Spinal cord (tissue), 9 donors: ENCODE measurements at regions not wholly inside any gene's neighbourhood (a gene's known extent, or its start where the extent isn't known, plus 50 kb on each side); places are given as distances from the start of the nearest gene placed in this dataset.

ENCODE experiments used
- DNase-seq, 6 donors: peaks; one replicate each; pipeline versions ENCODE4 v3.0.0 to v3.0.0-alpha.2; 2013 to 2015; ENCODE audit warnings: low spot score in 6 of 6, low read depth in 4 of 6
- H3K27ac ChIP-seq: one replicate; pipeline ENCODE4 v1.5.1; 2013; ENCODE audit warnings: low read depth, low read length, control low read depth
- H3K27me3 ChIP-seq: one replicate; pipeline ENCODE4 v1.6.1; 2013; ENCODE audit warnings: low read length; ENCODE audit not compliant: control insufficient read depth, insufficient read depth
- H3K36me3 ChIP-seq: one replicate; pipeline ENCODE4 v1.6.1; 2013; ENCODE audit warnings: low read length; ENCODE audit not compliant: control insufficient read depth, insufficient read depth
- H3K4me1 ChIP-seq: one replicate; pipeline ENCODE4 v1.6.1; 2013; ENCODE audit warnings: low read length; ENCODE audit not compliant: control insufficient read depth, insufficient read depth
- H3K4me3 ChIP-seq: one replicate; pipeline ENCODE4 v1.5.1; 2013; ENCODE audit warnings: low read depth, low read length, control low read depth
- H3K9me3 ChIP-seq: one replicate; pipeline ENCODE4 v1.6.1; 2013; ENCODE audit warnings: low read length; ENCODE audit not compliant: control insufficient read depth, insufficient read depth
- WGBS: methylation state at CpG from one replicate; pipeline ENCODE4 v1.1.5; 2013; ENCODE audit warnings: missing lambda C conversion rate; ENCODE audit not compliant: insufficient coverage; 5-methylcytosine and 5-hydroxymethylcytosine counted together
- donor health status: healthy.

DNA sequence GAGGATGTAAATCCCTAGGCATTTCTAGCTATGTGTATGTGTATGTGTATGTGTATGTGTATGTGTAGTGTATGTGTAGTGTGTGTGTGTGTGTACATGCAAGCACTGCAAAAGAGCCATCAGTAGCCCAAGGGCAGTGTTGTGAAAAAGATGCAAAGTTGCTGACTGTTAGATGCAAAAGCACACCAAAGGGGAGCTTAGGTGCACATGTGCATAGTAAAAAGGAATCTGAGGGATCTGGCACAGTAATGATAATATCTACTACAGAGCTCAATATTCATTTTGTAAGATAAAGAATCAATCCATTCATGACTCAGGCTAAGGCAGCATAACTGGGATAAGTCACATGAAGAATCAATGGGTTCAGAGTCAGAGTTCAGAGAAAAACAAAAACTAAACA, 80.2 kb downstream of the TMEM47 start:
- no peaks in the 10 kb centered on the region for H3K36me3 ChIP-seq
- no peaks in the 10 kb centered on the region for H3K4me1 ChIP-seq
- H3K27ac ChIP-seq, result no peak overlapping the region
- no peaks in the 10 kb centered on the region for H3K9me3 ChIP-seq
- H3K27me3 ChIP-seq, result no peaks in the 10 kb centered on the region
- H3K4me3 ChIP-seq, result no peak overlapping the region
- no peak for DNase-seq

GRCh38 chrX:34565981-34566380, 91.1 kb downstream of the TMEM47 start:
- Histone ChIP-seq H3K4me1 (no peaks in the 10 kb centered on the region), H3K36me3 (no peaks in the 10 kb centered on the region), H3K27me3 (no peaks in the 10 kb centered on the region), H3K9me3 (no peaks in the 10 kb centered on the region), H3K4me3 (no peak overlapping the region), H3K27ac (no peak overlapping the region)
- WGBS, result no CpG with 5 or more reads among the region's 2 CpGs
- DNase-seq, result no peak

DNA sequence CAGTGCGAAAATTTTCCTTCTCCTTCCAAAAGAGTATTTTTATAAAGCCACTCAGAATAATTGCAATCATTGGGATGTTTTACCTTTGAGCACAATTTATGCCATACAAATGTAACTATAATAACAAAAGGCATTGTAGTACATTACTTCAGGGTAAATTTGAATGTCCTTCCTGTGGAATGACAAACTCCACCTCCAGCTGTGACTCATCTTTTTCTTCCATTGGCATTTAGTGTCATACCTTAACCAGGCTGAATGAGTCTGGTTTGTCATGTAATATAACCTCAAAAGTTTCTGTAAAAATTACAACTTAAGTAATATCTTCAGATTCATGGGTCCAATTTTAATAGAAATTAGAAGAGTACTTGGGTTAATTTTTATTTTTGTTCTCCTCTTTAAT, 93.3 kb downstream of the TMEM47 start:
- no peaks in the 10 kb centered on the region for H3K36me3 ChIP-seq
- WGBS, result no CpG with 5 or more reads among the region's 1 CpG
- DNase-seq, result no peak

DNA sequence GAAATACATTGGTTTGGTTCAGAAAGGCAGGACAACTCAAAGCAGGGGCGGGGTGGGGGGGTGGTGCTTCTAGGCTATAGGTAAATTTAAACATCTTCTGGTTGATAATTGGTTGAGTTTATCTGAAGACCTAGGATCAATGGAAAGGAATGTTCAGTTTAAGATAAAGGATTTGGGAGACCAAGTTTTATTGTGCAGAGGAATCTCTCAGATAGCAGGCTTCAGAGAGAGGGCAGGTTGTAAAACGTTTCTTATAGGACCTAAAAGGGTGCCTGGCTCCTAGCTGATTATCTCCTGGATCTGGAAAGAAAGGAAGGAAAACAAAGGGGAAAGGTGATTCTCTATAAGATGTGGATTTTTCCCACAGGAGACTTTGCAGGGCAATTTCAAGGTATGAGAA, 94.0 kb downstream of the TMEM47 start:
- Histone ChIP-seq H3K36me3 (no peaks in the 10 kb centered on the region), H3K27me3 (peaks cover 2% of the 10 kb centered on the region), H3K4me1 (no peaks in the 10 kb centered on the region), H3K4me3 (no peak overlapping the region), H3K9me3 (no peaks in the 10 kb centered on the region), H3K27ac (no peak overlapping the region)
- 31% methylated on average over 2 of the region's 2 CpGs for WGBS
- no peak for DNase-seq

More for the DNA sequence above, 93.3 kb downstream of the TMEM47 start:
- Histone ChIP-seq H3K4me1 (no peaks in the 10 kb centered on the region), H3K27me3 (peaks cover 2% of the 10 kb centered on the region), H3K9me3 (no peaks in the 10 kb centered on the region), H3K27ac (no peak overlapping the region), H3K4me3 (no peak overlapping the region)

GRCh38 chrX:34562006-34562405, 95.1 kb downstream of the TMEM47 start:
- DNase-seq, result peak in 1 of 6 donors; percentile 4
- no peaks in the 10 kb centered on the region for H3K4me1 ChIP-seq
- H3K4me3 ChIP-seq, result no peak overlapping the region
- no peak overlapping the region for H3K27ac ChIP-seq
- no peaks in the 10 kb centered on the region for H3K36me3 ChIP-seq
- no peaks in the 10 kb centered on the region for H3K9me3 ChIP-seq
- peaks cover 2% of the 10 kb centered on the region for H3K27me3 ChIP-seq

- DNase-seq, result no peak
- no peaks in the 10 kb centered on the region for H3K36me3 ChIP-seq
- H3K4me3 ChIP-seq, result no peak overlapping the region
- no CpG with 5 or more reads among the region's 4 CpGs for WGBS
- H3K4me1 ChIP-seq, result no peaks in the 10 kb centered on the region
- no peak overlapping the region for H3K27ac ChIP-seq
- H3K9me3 ChIP-seq, result no peaks in the 10 kb centered on the region
- H3K27me3 ChIP-seq, result peaks cover 2% of the 10 kb centered on the region
Measured at GRCh38 chrX:34560180-34560579, 96.9 kb downstream of the TMEM47 start.

- no peaks in the 10 kb centered on the region for H3K36me3 ChIP-seq
- no peaks in the 10 kb centered on the region for H3K9me3 ChIP-seq
- no peak overlapping the region for H3K4me3 ChIP-seq
- peaks cover 2% of the 10 kb centered on the region for H3K27me3 ChIP-seq
- WGBS, result no CpG with 5 or more reads among the region's 1 CpG
- DNase-seq, result no peak
- no peak overlapping the region for H3K27ac ChIP-seq
- no peaks in the 10 kb centered on the region for H3K4me1 ChIP-seq
Measured at GRCh38 chrX:34559325-34559724, 97.8 kb downstream of the TMEM47 start.

GRCh38 chrX:34557733-34558132, 99.4 kb downstream of the TMEM47 start:
- no peaks in the 10 kb centered on the region for H3K36me3 ChIP-seq
- no peaks in the 10 kb centered on the region for H3K9me3 ChIP-seq
- H3K27ac ChIP-seq, result no peak overlapping the region
- no peak for DNase-seq
- 60% methylated on average over 1 of the region's 1 CpG for WGBS
- peaks cover 2% of the 10 kb centered on the region for H3K27me3 ChIP-seq
- no peak overlapping the region for H3K4me3 ChIP-seq
- no peaks in the 10 kb centered on the region for H3K4me1 ChIP-seq

DNA sequence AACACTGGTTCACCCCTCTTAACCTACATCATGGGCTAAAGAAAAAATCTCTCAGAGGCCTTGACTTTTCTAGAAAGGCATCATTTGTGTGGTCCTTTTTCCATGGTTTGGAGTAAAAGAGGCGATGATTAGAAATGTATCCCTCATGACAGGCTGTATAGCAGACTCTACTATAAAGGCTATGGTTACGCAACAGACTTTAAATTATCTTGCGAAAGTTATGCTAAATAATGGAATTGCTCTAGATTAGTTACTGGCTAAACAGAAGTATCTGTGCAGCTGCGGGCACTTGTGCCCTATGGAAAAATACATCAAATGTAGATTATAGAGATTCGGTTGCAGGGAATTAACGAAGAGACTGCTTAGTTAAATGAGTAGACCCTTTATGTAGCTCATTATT, 101.6 kb downstream of the TMEM47 start:
- peaks cover 2% of the 10 kb centered on the region for H3K27me3 ChIP-seq
- H3K36me3 ChIP-seq, result no peaks in the 10 kb centered on the region
- 83% methylated on average over 2 of the region's 6 CpGs for WGBS
- no peak overlapping the region for H3K4me3 ChIP-seq
- DNase-seq, result no peak
- H3K27ac ChIP-seq, result no peak overlapping the region
- no peaks in the 10 kb centered on the region for H3K4me1 ChIP-seq
- no peaks in the 10 kb centered on the region for H3K9me3 ChIP-seq

- no peaks in the 10 kb centered on the region for H3K9me3 ChIP-seq
- H3K36me3 ChIP-seq, result no peaks in the 10 kb centered on the region
- H3K4me3 ChIP-seq, result no peak overlapping the region
- WGBS, result no CpG with 5 or more reads among the region's 4 CpGs
- H3K4me1 ChIP-seq, result no peaks in the 10 kb centered on the region
- H3K27ac ChIP-seq, result no peak overlapping the region
- DNase-seq, result no peak
- no peaks in the 10 kb centered on the region for H3K27me3 ChIP-seq
Measured at GRCh38 chrX:34546366-34546765, 110.7 kb downstream of the TMEM47 start.

- H3K9me3 ChIP-seq, result no peaks in the 10 kb centered on the region
- H3K27ac ChIP-seq, result no peak overlapping the region
- H3K27me3 ChIP-seq, result no peaks in the 10 kb centered on the region
- H3K4me1 ChIP-seq, result no peaks in the 10 kb centered on the region
- no peaks in the 10 kb centered on the region for H3K36me3 ChIP-seq
- DNase-seq, result no peak
- H3K4me3 ChIP-seq, result no peak overlapping the region
Measured at GRCh38 chrX:34528081-34528480, 129.0 kb downstream of the TMEM47 start.
